CD1c-positive myeloid dendritic cell (primary cell): ENCODE measurements at regions not wholly inside any gene's neighbourhood (a gene's known extent, or its start where the extent isn't known, plus 50 kb on each side); places are given as distances from the start of the nearest gene placed in this dataset.
A peak's percentile ranks its signal among the peaks of the same experiment; 100 is the strongest.

ENCODE experiments used
- DNase-seq: peaks from one replicate; pipeline ENCODE4 v3.0.0-alpha.2; 2016; ENCODE audit errors: extremely low spot score

DNA sequence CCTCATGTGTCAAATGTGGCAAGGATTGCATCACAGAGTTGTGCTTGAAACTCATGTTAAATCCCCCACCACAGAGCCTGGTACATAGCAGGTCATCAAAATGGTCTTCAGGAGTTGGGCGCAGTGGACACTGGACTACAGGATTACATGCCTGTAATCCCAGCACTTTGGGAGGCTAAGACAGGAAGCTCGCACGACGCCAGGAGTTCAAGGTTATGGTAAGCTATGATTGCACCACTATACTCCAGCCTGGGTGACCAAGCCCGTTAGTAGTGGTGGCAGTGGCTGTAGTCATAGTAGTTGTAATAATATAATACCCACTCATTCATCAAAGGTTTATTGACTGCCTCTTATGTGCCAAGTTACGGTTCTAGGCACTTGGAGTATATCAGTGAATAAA is 123.4 kb upstream of the IRF2BP2 start:
- no peak for DNase-seq

DNA sequence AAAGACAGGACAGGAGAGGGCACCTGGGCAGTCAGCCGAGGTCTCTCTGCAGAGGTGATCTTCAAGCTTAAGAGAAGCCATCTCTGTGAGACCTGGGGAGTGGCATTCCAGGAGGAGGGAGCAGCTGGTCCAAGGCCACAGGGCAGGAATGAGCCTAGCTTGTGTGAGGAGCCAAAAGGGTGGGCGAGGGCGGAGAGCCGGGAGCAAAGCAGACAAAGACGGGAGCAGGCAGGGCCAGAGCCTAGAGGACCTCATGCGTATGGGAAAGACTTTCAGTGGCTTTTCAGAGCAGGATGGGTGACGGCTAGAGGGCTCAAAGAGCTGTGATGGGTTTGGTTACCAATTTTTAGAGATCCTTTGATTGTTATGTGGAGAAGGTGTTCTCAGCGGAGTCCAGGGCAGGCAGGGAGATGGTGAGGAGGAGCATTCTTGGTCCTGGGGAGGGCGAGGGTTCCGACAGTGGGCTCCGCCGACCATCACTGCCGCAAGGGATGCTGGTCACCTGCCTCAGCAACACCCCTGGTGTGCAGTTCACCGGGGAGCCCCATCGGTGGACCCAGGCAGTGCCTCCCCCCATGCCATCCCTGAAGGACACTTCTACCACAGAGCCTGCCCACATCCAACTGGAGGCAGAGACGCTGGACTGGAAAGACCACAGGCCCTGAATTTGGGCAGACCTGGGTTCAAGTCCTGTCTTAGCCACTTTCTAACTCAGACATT is 122.9 kb upstream of the IRF2BP2 start:
- no peak for DNase-seq

DNA sequence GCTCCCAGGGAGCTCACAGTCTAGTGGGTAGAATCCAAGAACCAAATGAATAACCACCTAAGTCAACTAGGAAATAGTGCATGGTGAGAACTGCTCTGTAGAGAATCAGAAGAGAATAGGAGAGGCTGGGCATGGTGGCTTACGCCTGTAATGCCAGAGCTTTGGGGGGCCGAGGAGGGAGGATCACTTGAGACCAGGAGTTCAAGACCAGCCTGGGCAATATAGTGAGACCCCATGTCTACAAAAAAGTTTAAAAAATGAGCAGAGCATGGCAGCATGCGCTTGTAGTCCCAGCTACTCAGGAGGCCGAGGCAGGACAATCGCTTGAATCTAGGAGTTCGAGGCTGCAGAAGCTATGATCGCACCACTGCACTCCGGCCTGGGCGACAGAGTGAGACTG is 122.3 kb upstream of the IRF2BP2 start:
- no peak for DNase-seq

DNA sequence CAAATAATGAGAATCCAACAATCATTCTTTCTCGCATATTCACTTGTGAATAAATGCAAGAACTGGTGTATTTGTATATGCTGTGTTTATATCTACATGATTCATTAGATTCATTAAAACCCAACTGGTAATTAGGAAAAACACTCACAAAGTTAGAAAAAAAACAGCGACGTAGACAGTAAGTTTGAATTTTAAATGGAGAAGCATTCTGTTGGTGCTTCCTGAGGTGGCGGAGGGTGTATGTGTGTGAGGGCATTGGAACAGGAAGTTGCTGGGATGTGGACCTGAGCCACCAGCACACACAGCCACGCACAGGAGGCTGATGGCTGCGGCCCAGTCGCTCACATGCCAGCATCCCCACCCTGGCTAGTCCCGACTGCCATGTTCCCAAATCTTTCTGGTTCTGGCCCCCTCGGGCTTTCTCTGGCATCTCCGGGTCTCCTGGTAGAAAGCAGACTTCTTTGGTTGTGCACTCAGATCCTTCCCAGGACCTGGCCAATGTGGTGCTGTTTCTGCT is 121.6 kb upstream of the IRF2BP2 start:
- DNase-seq: peak; percentile 81

DNA sequence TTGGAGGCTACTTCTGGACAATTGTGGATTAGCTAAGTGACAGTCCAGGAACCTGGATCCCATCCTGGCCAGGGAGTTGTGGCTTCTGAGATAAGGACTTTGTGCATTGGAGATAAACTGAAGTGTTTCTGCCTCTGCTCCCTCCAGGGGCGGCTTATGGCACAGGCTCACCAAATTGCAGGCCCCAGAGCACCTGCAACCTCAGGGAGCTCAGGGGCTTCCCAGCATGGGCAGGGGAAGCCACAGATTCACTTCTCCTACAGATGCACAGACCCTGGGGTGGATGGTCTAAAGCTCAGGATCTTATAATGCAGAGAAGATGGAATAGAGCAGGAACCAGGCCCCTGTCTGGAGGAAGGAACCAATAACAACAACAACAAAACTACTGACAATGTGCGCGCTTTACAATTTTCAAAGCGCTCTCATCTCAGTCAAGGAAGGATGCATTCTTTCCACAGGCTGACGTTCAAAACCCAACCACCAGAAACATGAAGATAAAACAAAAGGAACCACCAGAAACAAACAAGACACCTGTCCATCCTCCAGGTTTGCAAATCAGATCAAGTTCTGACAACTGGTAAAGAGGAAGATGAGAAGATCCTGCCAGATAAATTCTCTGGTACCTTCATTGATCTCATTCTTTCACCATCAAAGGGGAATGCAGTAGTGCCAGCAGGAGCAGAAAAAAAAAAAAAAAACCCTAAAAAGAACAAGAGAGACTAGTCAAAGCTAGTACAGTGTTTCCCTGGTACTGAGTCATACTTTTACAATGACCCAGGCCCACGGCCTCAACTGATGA is 121.0 kb upstream of the IRF2BP2 start:
- DNase-seq: no peak

DNA sequence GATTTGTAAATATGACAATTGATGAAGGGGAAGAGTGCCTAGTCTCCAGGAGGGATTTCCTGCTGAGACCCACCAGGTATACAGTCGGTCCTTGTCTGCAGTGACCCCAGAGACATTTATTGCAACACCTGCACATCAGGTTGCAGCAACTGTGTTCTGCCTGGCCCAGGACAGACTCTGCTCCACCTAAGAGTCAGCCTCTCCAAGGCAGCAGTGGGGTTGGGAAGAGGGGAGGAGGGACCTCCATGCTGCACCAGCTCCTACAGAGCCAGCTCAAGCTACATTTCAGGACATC is 120.4 kb upstream of the IRF2BP2 start:
- no peak for DNase-seq

DNA sequence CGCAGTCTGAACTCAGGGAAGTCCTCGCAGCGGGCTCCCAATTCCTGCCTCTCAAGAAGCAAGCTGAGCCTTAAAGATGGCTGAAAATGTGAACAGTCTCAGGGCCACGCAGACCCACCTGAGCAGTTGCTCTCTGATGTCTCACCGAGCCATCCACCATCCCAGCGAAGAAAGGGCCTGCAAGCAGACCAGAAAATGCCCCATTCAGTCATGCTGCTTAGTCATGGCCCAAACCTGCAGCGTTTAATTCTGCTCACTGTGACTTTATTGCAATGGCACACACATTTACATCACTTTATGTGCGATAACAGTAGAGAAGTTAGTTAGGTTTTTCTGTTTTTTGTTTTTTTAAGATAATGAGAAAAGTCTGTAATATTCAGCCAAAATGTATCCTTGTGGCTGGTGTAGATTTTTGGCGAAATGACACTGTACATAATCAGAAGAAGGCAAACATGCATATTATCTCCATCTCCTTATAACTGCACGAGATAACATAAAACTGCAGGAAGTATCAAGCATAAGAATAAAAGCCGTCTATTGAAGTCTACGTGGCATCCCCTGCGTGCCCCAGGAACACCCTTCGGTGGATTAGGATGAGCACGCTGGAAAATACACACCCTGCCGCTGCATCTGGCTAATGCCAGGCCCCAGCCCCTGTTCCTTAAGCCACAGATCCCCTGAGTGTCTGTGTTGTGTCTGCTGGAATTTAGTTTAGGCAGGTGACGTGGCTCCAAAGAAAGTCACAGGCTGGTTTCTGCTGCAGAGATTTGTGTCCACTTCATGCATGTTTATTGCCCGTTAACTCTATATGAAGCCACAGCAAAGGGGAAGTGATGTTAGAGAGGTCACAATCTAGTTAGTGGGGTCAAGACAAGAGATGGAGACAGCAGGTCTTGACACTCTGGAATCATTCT is 119.8 kb upstream of the IRF2BP2 start:
- DNase-seq: peak; percentile 48

DNA sequence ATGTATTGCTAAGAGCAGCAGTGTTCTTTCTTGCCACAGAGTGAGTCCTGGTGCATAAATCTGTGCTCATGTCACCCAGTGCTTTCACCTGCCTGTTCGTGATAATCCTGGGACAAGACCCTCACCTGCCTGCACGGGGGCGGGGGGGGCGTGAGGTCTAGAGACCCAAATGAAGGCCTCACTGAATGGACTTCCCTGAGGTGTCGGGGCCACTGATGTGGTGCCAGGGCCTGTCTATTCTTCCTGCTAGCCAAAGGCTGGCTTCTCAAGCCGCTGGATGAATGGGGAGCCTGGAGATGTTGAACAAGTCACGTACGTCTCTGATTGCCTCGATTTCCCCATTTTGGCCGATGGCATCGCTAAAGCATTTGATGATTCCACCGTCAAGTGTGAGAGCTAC is 118.8 kb upstream of the IRF2BP2 start:
- DNase-seq: no peak

DNA sequence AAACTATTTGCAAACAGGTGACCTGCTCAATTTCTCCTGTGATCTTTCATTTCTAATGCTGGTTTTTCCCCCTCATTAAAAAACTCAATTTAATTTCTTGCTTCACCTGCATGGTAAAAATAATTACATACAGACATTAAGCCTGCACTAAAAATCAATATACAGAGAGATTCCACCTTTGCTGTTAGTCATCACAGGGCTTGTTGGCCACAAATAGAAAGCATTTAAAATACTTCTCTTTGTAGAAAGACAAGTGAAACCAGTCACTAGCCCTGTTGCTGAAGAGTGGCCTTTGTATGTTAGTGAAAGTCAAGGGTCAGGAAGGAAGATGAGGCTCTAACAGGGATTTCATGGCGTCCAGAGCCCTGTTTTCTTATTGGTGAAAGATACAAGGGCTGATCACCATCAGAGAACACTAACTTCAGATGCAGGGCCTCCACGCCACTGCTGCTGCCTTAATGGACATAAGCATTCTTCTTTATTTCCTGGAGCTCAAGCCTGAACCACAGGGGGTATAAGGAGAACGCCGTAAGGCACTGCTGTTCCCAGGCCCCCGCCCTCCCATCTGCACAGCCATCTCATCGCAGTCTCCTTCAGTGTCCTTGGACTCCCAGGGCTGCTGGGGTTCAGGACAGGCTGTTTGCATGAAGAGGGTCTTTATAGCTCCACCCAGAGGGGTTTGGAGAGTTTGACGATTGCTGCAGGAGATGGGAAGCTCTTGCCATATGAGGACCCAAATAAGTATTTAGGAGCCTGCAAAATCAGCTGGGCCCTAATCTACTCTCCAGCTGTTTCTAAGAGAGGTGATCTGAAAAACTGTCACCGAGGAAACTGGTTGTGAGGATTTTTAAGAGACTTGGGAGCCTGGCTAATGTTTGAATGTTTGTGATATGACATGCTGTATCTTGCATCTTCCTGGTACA is 117.3 kb upstream of the IRF2BP2 start:
- peak; percentile 59 for DNase-seq

DNA sequence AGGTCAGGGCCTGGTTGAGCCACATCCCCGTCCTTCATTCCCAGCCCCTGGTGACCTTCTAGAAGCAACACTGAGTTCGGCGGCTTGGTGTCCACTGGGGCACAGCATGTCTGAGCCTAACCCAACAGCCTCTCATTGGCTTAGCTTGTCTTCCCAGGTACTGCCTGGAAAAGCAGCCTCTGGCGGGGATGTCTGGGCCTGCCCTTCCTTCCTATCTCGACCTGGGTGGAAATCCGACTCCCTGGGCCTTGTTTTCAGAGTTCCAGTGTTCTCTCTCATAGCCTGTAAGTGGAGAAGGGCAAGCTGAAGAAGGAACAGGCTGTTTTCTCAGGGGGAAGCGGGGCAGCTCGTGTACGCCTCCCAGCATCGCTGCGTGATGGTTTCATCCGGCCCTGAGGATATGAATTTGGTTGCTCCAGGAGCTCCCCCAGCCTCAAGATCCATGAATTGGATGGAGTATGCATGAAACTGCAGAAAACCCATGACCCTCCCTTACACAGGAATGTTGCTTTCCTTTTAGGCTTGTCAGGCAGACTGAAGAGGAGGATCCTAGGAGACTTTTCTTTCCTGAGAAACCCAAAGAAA is 116.5 kb upstream of the IRF2BP2 start:
- peak; percentile 22 for DNase-seq

DNA sequence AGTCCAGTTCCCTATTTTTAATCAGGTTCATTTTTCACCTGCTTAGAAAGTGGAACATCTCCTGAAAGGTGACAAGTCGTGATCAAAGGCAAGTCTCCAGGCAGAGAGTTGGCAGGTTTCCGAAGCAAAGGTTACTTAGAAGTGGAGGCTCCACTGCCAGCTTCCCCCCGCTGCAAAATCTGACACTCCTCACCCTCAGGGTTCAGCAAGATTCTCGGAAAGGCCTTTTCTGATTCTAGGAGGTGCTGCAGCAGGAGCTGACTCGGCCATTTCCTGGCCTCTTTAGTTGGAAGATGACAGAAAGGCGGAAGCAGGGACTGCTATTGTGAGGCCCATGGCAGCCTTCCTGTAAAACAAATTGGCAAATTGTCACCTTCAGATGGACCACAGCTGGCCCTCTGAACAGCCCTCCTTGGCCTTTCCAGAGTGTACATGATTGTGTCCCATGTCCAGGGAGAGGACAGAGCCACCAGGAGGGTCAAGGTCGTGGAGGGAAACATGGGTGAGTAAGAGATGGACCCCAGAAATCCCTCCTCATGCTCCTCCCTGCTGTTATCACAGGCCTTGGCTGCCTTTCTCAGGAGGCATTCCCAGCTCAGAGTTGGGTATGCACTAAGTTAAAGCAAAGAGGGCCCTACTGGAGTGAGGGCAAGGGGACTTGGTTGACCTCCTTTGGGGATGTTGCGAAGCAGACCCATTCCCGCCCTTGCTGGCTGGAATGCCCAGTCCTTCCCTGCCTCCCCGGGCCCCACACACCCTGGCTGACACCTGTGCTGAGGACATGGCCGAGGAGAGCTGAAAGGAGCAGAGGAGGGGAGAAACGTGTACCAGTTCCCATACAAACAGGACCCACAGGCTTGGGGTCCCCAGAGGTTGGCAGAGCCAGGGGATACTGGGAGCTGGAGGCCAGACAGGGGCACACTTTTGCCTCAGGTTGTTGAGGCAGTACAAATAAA is 115.5 kb upstream of the IRF2BP2 start:
- peak; percentile 84 for DNase-seq

DNA sequence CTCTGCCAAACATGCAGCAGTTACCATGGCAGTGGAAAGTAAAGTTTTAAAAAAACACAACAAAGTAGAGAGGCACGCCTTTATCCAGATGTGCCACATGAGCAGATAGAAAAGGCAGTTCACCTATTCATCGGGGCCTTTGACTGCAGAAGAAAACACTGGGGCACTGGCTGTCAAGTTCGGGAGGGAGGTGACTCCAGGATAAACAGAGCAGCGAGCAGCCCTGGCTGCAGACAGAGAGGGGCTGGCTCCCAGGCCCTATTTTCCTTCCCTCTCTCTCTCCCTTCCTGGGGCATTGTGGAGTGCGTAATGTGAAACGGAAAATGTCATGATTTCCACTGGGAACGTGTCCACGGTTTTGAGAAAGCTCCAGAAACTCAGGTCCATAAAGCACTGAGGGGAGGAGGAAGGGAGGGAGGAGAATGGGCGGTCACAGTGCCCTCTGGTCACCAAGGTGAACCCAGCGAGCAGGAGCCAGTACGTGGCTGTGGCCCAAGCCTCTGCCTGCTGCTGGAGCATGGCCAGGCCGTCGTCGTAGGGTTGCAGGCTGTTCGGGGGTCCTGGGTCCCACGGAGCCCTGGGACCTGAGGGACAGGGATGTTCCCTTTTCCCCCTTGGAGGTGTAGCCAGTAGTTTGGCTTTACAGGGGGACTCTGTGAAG is 114.7 kb upstream of the IRF2BP2 start:
- DNase-seq: no peak

DNA sequence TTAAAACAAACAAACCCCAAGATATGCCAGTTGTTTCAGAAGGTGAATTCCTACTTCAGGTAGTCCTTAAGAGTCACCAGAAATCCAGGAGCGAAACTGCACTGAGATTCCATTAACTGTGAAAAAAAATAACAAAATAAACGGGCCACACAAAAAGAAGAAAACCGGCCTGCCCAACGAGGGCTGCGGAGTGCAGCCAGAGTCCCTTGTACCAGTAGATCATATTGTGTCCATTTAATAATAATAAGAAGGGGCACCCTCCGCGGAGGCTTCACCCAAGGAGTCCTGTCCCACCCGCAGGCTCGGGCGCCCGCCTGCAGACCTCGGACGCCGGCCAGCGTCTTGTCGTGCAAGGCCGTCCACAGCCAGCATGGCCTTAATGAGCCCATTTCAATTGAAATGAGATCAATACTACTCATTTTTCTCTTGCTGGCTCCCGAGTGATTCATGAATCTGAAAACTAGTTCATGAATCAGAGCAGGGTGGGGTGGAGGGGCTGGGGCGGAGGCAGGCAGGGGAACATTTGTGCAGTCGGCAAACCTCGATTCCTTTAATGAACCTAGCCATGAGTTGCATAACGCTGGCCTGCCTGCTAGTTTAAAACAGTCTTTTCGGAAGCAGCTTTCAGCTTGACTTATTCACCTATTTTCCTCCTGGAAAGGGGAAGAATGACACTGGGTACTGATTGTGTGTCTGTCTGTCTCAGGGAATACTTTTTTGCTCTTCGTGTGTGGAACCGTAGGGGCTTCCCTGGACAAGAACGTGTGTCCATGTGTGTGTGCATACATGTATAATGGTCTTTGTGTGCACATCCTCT is 113.1 kb upstream of the IRF2BP2 start:
- DNase-seq: peak; percentile 90

DNA sequence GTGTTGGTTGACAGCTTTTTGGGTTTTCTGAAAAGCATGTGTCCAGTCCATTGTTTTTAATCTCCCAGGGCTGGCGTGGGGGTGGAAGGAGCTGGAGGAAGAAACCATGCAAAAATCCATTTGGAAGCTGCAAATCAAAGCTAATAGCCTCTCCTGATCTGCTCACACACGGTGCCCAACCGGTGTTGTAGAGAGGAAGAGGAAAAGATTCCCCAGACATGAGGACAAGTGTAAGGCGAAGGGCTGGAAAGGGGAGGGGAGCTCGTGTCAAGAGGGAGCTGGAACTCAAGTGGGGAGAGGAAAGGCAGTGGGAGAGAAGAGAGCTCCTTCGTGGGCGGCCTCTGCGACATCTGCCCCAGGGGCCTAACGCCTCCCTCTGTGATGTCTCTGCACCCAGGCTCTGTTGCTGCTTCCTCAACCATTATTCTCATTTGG is 112.3 kb upstream of the IRF2BP2 start:
- peak; percentile 51 for DNase-seq

DNA sequence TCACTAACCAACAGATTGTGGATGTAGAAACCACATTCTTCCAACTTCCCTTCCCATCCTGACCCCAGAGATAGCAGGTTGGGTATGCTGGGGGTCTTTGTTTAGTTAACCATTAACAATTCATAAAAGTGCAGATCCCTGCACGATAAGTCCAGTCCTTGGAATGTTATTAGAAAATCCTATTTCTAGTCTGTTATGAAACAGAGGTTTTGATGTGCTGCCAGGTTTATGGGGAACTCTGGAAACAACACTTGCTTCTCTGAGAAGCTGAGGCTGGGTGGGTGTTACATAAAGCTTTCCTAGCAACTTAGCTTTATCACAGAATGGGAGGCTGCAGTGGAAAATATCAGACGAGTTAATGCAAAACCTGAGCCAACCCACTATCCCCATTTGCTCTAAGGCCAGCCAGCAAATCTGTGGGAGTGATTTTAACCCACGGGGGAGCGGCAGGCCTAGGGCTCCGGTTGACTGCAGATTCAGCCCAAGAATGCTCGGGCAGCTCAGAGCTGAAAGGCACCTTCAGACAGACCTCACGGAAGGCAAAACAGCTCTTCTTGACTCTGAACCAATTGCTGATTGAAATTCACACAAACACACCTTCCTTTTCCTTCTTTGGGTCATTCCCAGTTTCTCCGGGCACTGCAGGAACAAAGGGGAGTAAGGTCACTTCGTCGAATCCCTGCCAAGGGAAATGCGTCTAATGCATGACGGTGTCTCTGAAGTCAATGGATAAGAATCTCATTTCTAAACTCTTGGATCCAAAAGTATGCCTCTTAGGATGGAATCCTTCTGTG is 111.7 kb upstream of the IRF2BP2 start:
- peak; percentile 65 for DNase-seq

DNA sequence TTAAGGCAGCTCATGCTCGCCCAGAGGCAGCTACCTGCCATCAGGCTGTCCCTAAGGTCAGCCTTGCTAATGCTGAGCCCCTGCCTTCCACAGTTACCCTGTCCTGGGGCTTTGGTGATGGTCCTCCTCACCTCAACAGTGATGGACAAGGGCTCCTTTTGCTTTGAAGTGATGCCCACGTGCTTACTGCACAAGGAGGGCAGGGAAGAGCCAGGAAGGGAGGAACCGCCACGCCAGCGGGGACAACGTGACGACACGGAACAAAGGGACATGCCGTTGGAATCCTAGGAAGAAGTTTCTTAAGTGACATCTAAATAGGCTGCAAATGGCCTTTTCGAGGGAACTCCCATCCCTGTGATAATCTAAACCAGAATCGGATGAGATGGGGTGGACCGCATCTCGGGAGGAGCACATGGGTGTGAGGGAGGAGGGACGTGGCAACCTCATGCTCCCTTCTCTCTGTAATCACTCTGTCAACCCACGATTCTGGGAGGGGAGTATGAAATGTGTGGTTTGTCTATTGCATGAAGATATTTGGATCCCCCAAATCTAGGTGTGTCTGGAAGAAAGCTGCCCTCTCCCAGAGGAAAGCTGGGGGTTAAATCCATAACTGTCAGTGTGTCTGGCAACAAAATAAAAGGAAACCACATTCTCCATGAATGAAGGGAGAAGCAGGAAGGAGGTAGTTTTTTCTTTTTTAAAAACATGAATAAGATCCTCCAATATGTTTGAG is 110.9 kb upstream of the IRF2BP2 start:
- DNase-seq: no peak
